ENCODE measurements at regions not wholly inside any gene's neighbourhood (a gene's known extent, or its start where the extent isn't known, plus 50 kb on each side); places are given as distances from the start of the nearest gene placed in this dataset.

GRCh38 chr12:126510630-126511029 is 1445.4 kb downstream of the AACS start:
- TF ChIP-seq, protein P1, sequence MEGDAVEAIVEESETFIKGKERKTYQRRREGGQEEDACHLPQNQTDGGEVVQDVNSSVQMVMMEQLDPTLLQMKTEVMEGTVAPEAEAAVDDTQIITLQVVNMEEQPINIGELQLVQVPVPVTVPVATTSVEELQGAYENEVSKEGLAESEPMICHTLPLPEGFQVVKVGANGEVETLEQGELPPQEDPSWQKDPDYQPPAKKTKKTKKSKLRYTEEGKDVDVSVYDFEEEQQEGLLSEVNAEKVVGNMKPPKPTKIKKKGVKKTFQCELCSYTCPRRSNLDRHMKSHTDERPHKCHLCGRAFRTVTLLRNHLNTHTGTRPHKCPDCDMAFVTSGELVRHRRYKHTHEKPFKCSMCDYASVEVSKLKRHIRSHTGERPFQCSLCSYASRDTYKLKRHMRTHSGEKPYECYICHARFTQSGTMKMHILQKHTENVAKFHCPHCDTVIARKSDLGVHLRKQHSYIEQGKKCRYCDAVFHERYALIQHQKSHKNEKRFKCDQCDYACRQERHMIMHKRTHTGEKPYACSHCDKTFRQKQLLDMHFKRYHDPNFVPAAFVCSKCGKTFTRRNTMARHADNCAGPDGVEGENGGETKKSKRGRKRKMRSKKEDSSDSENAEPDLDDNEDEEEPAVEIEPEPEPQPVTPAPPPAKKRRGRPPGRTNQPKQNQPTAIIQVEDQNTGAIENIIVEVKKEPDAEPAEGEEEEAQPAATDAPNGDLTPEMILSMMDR (IDR thresholded peaks at IDR 0.05), result no peak
- no peak for TF ChIP-seq POLR2A (IDR thresholded peaks at IDR 0.05)
